Esophagus squamous epithelium (tissue), 4 donors: ENCODE measurements at regions not wholly inside any gene's neighbourhood (a gene's known extent, or its start where the extent isn't known, plus 50 kb on each side); places are given as distances from the start of the nearest gene placed in this dataset.

ENCODE experiments used
- POLR2A ChIP-seq, 4 donors: fragments of 450-650 bp; IDR thresholded peaks; one replicate each; pipeline ENCODE4 v1.6.1; 2017; ENCODE audit warnings: antibody characterized with exemption in 4 of 4, mild to moderate bottlenecking in 4 of 4, moderate library complexity in 3 of 4
- TF ChIP-seq, protein P1 (sequence below), 6 experiments: fragments of 450-650 bp in 4 of 6; fragments of 200-600 bp in 2 of 6; sonication (generic) in 2 of 6; IDR thresholded peaks; one replicate each; pipeline ENCODE4 v1.5.1; 2016 to 2019; ENCODE audit warnings: antibody characterized with exemption in 6 of 6, mild to moderate bottlenecking in 4 of 6, moderate library complexity in 4 of 6

- TF ChIP-seq POLR2A (IDR thresholded peaks at IDR 0.05) = no peak
- TF ChIP-seq, protein P1, sequence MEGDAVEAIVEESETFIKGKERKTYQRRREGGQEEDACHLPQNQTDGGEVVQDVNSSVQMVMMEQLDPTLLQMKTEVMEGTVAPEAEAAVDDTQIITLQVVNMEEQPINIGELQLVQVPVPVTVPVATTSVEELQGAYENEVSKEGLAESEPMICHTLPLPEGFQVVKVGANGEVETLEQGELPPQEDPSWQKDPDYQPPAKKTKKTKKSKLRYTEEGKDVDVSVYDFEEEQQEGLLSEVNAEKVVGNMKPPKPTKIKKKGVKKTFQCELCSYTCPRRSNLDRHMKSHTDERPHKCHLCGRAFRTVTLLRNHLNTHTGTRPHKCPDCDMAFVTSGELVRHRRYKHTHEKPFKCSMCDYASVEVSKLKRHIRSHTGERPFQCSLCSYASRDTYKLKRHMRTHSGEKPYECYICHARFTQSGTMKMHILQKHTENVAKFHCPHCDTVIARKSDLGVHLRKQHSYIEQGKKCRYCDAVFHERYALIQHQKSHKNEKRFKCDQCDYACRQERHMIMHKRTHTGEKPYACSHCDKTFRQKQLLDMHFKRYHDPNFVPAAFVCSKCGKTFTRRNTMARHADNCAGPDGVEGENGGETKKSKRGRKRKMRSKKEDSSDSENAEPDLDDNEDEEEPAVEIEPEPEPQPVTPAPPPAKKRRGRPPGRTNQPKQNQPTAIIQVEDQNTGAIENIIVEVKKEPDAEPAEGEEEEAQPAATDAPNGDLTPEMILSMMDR (IDR thresholded peaks at IDR 0.05) = no peak
Observed at GRCh38 chr3:20264900-20265567, 79.0 kb upstream of the SGO1 start.
